Germinal center (tissue), 1 donor: ENCODE measurements at regions not wholly inside any gene's neighbourhood (a gene's known extent, or its start where the extent isn't known, plus 50 kb on each side); places are given as distances from the start of the nearest gene placed in this dataset.
A peak's percentile ranks its signal among the peaks of the same experiment; 100 is the strongest.

ENCODE experiments used
- DNase-seq: peaks from one replicate; pipeline ENCODE4 v3.0.0; 2012; ENCODE audit warnings: mixed read lengths, low spot score

- DNase-seq = no peak
These were observed 59.8 kb upstream of the GPM6A start for GRCh38 chr4:175871774-175872405.

GRCh38 chr4:175873707-175874106 lies 61.6 kb upstream of the GPM6A start:
- no peak for DNase-seq

GRCh38 chr4:175874306-175874705 lies 62.2 kb upstream of the GPM6A start:
- DNase-seq = no peak

DNA sequence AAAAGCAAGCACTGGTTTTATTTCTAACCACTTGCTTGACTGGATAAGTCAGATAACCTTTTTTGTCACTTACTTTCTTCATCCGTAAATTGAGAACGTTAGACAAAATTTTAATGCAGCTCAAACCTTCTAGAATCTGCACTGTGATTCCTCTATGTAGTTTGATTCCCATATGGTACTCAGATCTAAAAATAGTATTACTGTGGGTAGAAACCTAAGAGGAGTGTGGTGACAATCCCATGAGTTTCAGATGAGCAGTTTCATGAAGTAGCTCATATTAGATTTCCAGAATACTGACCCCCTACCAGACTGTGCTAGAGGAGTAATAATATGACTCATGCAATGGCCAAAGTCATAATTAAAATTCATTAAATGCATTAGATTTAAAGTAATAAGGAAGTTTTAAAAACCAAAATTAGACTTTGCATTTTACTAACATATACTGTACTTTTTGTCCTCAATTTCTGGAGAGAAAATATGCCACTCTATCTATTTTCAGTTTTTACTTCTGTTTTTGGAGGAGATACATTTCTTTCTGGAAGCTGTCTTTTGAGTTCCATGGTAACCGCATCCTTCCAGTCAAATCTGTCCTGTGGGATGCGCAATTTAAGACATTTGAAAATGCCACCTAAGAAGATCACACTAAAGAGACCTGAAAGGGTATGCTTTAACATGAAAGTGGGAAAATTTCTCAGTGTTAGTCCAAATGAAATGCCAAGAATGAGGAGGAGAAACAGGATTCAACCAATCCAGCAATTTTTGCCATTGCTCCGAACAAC lies 64.1 kb upstream of the GPM6A start:
- no peak for DNase-seq

DNA sequence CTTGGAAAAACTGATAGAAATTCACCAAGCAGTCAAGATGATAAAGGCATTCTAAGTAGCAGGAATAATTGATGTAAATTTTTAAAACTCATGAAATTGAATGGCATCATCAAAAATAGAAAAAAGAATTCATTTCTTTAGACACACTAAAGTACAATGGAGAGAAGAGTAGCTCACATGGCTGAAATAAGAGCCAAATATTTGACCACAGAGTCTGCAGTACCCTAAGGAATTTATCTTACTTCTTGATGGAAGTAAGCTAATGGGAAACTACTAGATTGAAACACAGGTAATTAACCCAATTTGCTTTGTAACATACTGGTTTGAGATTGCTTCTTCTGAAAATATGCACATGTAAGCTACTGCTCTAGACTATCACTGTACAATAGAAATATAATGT lies 70.8 kb upstream of the GPM6A start:
- DNase-seq = no peak

DNA sequence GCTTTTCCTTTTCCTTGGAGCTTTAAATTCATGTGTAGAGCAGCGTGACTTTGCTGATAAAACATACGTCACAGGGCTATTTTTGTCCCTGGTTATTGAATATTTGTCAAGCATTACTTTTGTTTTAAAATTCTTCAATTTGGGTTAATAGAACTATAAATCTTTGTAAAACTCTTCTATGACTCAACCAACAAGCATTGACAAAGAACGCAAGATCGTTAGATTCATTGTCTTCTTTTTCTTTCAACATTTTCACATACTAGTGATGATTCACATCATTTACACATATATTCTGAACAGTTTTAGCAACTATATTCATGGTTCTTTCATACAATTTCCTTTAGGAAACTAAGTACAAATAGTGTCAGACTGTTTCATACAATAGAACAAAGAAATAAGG lies 72.0 kb upstream of the GPM6A start:
- no peak for DNase-seq

DNA sequence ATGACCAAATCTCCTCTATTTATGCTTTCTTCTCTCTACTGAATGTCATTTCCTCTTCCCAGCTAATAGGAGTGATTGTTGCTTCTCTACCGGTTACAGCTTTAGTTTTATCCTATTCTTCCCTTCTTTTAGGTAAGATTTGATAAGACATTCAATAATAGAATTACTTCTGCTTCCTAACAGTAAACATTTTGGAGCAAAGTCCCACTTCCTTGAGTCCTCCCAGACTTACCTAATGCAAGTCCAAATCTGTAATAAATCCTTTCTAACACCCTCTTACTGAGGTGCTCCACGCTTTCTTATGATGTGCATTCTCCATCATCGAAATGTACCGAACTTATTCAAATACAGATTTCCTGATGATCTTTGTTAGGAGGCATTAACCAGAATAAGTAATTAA lies 79.2 kb upstream of the GPM6A start:
- no peak for DNase-seq

DNA sequence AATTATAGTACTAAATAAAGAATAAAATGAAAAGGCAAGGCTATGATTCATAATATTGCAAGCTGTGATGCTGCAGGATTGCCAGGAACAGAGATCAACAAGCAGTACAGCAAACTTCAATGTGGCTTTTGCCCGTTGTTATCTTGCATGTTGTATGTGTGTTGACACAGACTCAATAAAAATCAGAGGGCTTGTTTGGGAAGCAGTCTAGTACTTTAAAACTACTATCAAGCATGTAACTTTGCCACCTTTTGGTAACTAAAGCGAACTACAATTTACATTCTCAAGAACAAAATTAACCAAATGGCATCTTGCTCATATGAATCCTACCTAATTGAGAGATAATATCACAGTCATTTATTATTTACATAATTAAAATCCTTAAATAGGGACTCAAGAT lies 79.8 kb upstream of the GPM6A start:
- peak; percentile 1 for DNase-seq

GRCh38 chr4:175905925-175906324 lies 93.9 kb upstream of the GPM6A start:
- no peak for DNase-seq

- DNase-seq = no peak
These were observed 94.3 kb upstream of the GPM6A start for GRCh38 chr4:175906384-175906783.

GRCh38 chr4:175910700-175911099 lies 98.6 kb upstream of the GPM6A start:
- DNase-seq = no peak

DNA sequence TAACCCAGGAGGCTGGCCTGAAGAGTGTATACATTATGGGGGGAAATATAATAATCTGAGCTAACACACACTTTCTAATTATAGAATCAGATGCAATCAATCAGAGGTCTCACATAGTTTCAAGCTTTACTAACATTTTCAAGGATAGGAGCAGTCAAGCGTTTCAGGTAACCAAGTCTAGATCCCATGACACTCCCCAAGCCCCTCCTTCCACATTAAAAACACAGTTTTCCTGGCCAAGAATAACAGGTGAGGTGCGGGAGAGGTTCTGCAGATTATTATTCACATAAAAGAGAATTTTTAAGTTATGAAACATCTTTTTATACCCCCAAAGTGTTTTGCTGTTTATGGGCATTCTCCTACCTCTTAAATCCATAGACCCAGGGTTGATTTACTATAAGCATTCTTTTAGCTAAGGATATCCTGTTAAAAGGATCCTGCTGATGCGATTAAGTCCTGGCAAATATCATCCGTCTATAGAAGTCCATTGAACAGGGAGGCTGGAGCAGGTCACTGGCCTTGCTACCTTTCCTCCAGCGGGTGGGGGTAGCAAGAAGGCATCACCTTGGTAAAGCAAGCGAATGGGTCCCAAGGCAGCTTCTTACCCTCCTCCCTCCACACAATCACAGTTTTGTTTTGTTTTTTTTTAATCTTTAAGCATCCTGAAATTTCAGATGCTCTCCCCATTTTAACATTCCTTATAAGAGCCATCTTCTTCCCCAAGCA lies 104.7 kb upstream of the GPM6A start:
- no peak for DNase-seq

- no peak for DNase-seq
These were observed 115.1 kb upstream of the GPM6A start for GRCh38 chr4:175927121-175927520.

DNA sequence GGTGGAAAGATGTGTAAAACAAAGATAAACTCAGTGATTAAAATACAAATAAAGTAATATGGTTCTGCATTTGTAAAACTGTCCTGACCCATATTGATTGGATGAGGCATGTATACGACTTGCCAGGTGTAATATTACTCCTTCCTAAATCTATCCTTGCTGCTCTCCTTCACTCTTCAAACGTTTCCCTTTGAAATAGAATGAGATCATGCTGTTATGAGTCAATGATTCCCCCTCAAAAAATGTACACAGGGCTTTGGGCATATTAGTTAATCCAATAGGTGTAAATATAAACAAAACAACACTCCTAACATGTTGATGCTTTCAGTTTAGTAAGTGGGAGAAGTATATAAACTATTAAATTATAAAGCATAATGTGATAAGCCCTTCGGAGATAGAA lies 117.4 kb upstream of the GPM6A start:
- no peak for DNase-seq

GRCh38 chr4:175929932-175930331 lies 117.9 kb upstream of the GPM6A start:
- DNase-seq = no peak

- DNase-seq = no peak
These were observed 118.4 kb upstream of the GPM6A start for GRCh38 chr4:175930471-175930870.

- no peak for DNase-seq
These were observed 120.1 kb upstream of the GPM6A start for GRCh38 chr4:175932116-175932515.

GRCh38 chr4:175934506-175934905 lies 122.4 kb upstream of the GPM6A start:
- DNase-seq = no peak

DNA sequence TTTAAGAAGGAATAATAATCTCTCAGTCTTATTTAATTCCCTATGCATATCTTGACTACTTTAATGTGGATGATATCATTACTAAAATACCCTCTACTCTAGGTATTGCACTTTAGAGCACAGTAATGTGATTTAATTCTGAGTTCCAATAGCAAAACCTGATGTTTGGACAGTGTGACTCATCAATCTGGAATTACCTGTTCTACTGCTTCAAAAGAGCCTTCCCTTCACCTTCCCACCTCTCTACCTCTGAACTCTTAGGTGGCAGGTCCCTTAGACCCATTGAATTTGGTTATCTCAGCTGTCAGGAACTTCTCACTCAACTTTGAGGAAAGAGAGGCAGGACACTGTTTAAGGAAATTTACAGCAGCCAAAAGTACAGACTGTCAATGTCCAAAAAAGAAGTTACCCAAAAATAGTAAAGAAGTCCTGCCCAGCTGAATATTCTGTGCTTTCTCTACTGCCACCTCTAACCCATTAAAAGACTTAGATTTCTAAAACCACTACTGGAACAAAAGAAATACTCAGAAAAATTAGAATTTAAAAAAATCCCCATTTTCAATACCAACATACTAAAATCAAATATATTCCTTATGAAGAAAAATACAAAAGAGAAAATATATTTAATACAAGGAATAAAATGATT lies 123.1 kb upstream of the GPM6A start:
- no peak for DNase-seq

- no peak for DNase-seq
These were observed 121.3 kb upstream of the WDR17 start for GRCh38 chr4:175944126-175944910.

- no peak for DNase-seq
These were observed 119.0 kb upstream of the WDR17 start for GRCh38 chr4:175946472-175947116.
